ENCODE measurements at regions not wholly inside any gene's neighbourhood (a gene's known extent, or its start where the extent isn't known, plus 50 kb on each side); places are given as distances from the start of the nearest gene placed in this dataset.
A peak's percentile ranks its signal among the peaks of the same experiment; 100 is the strongest.
"Not testable (repeated sequence)": the region's sequence is repeated elsewhere in the genome, so short reads cannot be mapped to it uniquely, and the experiment has no call there.

DNA sequence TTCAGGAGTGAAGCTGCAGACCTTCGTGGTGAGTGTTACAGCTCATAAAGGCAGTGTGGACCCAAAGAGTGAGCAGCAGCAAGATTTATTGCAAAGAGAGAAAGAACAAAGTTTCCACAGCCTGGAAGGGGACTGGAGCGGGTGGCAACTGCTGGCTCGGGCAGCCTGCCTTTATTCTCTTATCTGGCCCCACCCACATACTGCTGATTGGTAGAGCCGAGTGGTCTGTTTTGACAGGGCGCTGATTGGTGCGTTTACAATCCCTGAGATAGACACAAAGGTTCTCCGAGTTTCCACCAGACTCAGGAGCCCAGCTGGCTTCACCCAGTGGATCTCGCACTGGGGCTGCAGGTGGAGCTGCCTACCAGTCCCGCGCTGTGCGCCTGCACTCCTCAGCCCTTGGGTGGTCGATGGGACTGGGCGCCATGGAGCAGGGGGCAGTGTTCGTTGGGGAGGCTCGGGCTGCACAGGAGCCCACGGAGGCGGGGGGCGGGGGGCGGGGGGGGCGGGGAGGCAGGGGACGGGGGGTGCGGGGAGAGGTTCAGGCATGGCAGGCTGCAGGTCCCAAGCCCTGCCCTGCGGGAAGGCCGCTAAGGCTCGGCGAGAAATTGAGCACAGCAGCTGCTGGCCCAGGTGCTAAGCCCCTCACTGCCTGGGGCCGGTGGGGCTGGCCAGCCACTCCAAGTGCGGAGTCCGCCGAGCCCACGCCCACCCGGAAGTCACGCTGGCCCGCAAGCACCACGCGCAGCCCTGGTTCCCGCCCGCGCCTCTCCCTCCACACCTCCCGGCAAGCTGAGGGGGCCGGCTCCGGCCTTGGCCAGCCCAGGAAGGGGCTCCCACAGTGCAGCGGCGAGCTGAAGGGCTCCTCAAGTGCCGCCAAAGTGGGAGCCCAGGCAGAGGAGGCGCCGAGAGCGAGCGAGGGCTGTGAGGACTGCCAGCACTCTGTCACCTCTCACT, 59.9 kb upstream of the EN2 start:
- not testable (repeated sequence) for DNase-seq

- DNase-seq: no peak
Observed at GRCh38 chr7:155398944-155399343, 59.0 kb upstream of the EN2 start.

- DNase-seq: no peak
Observed at GRCh38 chr7:155399577-155399976, 58.4 kb upstream of the EN2 start.

- no peak for DNase-seq
Observed at GRCh38 chr7:155401231-155401630, 56.7 kb upstream of the EN2 start.

DNA sequence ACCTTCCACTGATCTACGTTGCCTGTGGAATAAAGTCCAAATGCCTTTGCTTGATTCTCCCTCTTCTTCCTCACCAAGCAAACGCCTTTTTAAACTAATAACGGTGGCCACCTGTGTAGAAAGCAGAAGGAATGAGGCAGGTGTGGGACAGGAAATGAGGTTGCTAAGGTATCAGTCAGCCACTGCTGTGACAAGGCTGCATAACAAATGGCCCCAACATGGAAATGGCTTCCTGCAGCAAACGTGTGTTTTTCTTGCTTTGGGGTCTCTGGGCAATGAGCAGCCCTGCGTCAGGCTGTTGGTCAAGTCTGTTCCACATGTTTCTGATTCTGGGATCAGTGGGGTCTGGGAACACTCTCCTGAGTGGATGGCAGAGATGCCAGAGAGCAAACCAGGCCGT, 56.0 kb upstream of the EN2 start:
- DNase-seq: no peak

DNA sequence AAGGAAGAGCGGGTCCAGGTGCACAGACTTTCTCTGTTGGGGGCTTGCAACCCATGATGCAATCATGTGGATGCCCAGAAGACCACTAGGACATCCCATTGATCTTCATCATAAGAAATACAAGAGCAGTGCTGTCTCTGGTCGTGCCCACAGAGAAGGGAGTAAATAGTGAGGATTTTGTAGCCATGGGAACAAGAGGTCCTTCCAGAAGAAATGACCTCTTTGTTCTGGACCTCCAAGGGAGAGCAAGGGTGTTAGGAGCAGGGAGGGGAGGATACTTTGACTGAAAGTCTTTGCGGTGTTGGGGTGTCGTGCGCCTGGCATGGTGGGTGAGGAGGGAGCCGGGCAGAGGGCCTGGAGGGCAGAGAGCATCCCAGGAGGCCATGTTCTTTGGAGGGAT, 55.0 kb upstream of the EN2 start:
- DNase-seq: no peak

GRCh38 chr7:155404976-155405375, 53.0 kb upstream of the EN2 start:
- no peak for DNase-seq

- peak; percentile 15 for DNase-seq
Observed at GRCh38 chr7:155405399-155406318, 52.3 kb upstream of the EN2 start.

- no peak for DNase-seq
Observed at GRCh38 chr7:155407799-155408198, 50.1 kb upstream of the EN2 start.
